NOMO-1 treated with DMSO at 0.1 percent for 48 hours (cell line): ENCODE measurements at regions not wholly inside any gene's neighbourhood (a gene's known extent, or its start where the extent isn't known, plus 50 kb on each side); places are given as distances from the start of the nearest gene placed in this dataset.

ENCODE experiments used
- DNase-seq: peaks from one replicate; lab custom pipeline; 2025; ENCODE audit not compliant: unreplicated experiment; lab: John Stamatoyannopoulos, UW

- DNase-seq, result no peak
Measured at GRCh38 chr18:10374636-10375293, 79.7 kb upstream of the APCDD1 start.

- DNase-seq, result no peak
Measured at GRCh38 chr18:10376731-10377130, 77.7 kb upstream of the APCDD1 start.

- DNase-seq, result no peak
Measured at GRCh38 chr18:10377956-10378355, 76.5 kb upstream of the APCDD1 start.

- peak; percentile 30 for DNase-seq
Measured at GRCh38 chr18:10378688-10379420, 75.6 kb upstream of the APCDD1 start.

- peak; percentile 20 for DNase-seq
Measured at GRCh38 chr18:10379522-10379921, 74.9 kb upstream of the APCDD1 start.

DNA sequence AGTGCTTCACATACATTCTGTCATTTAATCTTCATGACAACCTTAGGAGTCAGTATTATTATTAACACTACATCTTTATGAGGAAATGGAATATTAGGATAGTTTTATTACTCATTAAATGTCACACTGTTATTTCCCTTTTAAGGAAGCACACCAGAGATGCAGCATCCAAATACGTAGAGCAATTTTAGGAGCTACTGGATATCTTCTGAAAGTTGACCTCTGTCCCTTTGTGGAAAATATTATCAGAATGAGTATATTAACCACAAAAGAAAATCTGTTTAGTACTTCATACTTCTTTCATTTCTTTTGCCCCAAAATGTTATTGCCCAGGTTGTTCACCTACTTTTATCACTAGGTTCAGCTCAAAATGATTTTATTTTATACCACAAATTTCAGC, 72.9 kb upstream of the APCDD1 start:
- no peak for DNase-seq

DNA sequence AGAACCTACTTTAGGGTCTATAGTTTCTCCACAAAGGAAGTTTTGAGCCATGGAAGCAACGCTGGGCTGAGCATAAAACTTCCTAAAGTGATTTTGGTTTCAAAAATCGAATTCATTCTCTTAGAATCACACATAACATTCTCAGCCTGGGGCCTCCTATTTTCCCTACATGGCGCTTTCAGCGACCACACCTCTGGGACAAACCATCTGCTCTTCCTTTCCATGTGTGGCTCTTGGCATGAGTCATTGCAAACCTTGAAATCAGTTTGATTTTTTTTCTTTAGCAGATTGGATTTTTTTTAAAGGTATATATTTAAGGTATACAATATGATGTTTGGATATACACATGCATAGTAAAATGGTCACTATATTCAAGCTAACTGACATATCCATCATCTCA, 72.5 kb upstream of the APCDD1 start:
- no peak for DNase-seq

- DNase-seq, result no peak
Measured at GRCh38 chr18:10386049-10386448, 68.4 kb upstream of the APCDD1 start.

DNA sequence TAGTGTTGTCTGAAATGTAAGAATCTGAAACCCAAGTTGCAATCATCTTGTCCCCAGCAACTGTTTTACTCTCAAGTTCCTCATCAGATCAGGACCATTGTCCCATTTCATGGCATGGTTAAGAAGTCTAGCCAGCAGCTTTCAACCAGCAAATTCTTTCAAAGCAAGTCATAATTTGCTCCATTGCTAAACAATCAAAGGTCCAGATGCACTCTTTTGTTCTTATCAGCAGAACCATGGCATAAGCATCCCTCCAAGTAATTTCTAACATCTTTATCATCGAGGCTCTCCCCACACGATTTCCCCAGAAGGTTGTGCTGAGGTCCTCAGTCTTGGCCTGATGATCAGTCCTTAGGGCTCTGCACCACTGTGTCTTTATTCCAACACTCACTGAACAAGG, 67.5 kb upstream of the APCDD1 start:
- DNase-seq, result no peak

- DNase-seq, result no peak
Measured at GRCh38 chr18:10387399-10387798, 67.0 kb upstream of the APCDD1 start.

DNA sequence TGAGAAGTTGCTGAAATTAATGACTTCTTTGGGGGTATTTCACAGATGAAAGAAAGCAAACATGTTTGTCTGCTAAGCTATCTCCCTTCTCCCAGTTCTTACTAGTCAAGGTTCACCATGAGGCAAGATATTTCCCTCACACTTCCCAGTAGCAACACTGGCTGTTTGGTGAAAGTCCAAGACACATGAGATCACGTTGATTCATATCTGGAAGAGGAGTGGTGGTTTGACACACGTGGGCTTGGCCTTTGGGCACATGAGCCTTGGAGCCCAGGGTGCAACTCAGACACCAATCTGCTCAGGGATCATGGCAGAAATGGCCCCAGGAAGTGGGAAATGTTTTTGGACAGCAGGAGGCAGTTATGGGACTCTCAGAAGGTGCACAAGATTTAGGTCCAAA, 66.1 kb upstream of the APCDD1 start:
- DNase-seq, result no peak

GRCh38 chr18:10391506-10391905, 62.9 kb upstream of the APCDD1 start:
- DNase-seq, result no peak

DNA sequence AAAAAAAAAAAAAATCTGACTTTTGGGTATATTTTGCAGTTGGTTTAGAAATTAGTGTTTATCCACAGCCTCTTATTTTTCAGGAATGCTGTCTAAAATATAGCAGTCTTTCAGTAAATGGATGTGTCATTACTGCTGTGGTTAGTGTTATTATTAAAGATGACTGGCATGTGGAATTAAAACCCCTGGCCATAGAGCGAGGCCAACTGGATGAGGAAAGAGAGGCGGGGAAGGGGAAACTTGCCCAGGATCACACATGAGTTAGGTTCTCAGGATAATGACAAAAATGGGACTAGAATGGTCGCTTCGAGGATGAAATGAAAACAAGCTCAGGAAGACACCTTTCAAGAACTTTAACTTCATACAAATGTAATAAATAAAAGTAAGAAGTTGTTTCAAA, 57.4 kb upstream of the APCDD1 start:
- DNase-seq, result no peak

DNA sequence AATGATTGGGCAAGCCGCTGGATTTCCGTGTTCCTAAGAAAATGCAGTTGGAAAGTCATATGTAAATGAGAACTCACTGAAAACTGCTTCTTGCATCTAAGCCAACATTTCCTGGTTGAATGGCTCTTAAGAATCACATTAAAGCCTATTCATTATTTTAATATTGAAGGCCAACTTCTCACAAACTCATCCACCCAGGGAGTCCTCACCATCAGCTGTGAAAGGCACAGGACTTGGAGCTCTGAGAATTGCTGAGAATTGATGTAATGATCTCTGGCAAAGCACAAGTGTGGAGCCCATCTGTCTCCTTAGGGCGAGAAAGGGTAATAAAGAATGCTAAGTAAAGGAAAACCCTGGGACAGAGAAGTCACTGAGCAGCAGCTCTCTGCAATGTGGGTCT, 55.9 kb upstream of the APCDD1 start:
- no peak for DNase-seq

GRCh38 chr18:10399465-10399864, 55.0 kb upstream of the APCDD1 start:
- no peak for DNase-seq

- peak; percentile 89 for DNase-seq
Measured at GRCh38 chr18:10400534-10401307, 53.7 kb upstream of the APCDD1 start.

- peak; percentile 39 for DNase-seq
Measured at GRCh38 chr18:10401521-10401920, 52.9 kb upstream of the APCDD1 start.

GRCh38 chr18:10401930-10402329, 52.5 kb upstream of the APCDD1 start:
- no peak for DNase-seq

DNA sequence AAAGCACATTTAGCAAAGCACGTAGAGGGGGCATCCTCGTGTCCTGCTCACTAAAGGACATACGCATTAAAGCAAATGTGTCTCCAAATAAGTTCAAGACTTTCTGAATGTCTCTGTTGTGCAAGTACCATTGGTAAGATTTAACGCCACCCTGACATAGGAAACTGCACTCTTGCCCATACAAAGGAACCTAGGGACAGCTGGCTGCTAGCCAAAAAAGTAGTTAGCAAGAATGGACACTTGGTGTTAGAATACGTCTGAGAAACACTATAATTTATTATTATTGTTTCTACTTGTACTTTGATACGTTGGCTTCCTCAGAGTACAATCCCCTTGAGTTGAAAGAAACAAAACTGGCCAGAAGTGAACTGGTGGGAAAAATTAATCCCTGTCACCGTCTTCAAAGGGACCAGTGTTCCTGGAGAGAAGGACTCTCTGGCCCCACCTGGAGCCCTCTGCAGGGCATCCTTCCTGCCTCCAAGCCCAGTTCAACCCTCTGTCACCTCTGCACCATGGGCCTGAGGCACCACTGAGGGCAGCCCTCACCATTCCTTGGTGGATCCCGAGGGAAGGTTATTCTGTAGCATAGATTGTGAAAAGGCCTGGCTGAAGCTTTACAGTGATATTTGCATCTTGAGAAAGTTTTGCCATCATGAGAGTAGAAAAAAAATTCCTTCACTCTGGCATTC, 51.4 kb upstream of the APCDD1 start:
- no peak for DNase-seq

GRCh38 chr18:10403708-10404107, 50.7 kb upstream of the APCDD1 start:
- no peak for DNase-seq

DNA sequence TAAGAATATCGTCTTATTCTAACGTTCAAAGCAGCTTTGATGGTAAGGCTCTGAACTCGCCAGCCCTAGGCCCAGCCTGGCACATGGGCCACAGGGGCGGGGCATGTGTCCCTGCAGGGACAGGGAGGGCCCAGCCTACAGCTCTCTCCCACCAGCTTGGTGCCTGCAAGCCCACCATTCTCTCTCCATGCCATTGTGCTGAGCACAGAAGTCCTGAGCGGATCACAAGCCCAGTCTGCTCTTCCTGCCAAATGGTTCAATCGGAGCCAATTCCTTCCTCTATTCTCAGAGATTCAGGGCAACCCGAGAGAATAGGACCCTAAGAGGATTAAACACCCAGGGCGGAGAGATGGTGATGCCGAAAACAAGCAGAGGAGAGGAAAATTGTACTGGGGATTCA, 50.3 kb upstream of the APCDD1 start:
- no peak for DNase-seq
